Stimulated activated CD8-positive, alpha-beta memory T cell treated with anti-CD3 and anti-CD28 coated beads, Interleukin-15, amount 100 ng/mL, for 48 hours (primary cell): ENCODE measurements at regions not wholly inside any gene's neighbourhood (a gene's known extent, or its start where the extent isn't known, plus 50 kb on each side); places are given as distances from the start of the nearest gene placed in this dataset.
"Not testable (repeated sequence)": the region's sequence is repeated elsewhere in the genome, so short reads cannot be mapped to it uniquely, and the experiment has no call there.

Experiments
- DNase-seq, 2 donors: peaks; one replicate each; pipeline ENCODE4 v3.0.0-alpha.2; 2020; ENCODE audit warnings: low read depth in 2 of 2

- no peak for DNase-seq
These were observed 844.3 kb upstream of the TENM4 start for GRCh38 chr11:80284946-80285785.

GRCh38 chr11:80282643-80283042 lies 841.8 kb upstream of the TENM4 start:
- DNase-seq: no peak

- no peak for DNase-seq
These were observed 840.4 kb upstream of the TENM4 start for GRCh38 chr11:80281194-80281593.

- no peak for DNase-seq
These were observed 839.9 kb upstream of the TENM4 start for GRCh38 chr11:80280737-80281136.

- no peak for DNase-seq
These were observed 820.9 kb upstream of the TENM4 start for GRCh38 chr11:80261776-80262175.

DNA sequence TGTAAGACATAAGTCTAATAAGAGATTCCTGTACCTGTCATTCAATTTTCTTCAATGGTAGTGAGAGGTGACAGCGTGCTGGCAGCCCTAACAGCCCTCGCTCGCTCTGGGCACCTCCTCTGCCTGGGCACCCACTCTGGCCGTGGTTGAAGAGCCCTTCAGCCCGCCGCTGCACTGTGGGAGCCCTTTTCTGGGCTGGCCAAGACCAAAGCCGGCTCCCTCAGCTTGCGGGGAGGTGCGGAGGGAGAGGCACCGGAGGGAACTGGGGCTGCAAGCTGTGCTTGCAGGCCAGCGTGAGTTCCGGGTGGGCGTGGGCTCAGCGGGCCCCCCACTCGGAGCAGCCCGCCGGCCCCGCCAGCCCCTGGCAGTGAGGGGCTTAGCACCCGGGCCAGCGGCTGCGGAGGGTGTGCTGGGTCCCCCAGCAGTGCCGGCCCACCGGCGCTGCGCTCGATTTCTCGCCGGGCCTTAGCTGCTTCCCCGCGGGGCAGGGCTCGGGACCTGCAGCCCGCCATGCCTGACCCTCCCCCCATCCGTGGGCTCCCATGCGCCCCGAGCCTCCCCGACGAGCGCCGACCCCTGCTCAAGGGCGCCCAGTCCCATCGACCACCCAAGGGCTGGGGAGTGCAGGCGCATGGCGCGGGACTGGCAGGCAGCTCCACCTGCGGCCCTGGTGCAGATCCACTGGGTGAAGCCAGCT lies 816.6 kb upstream of the TENM4 start:
- not testable (repeated sequence) for DNase-seq

- no peak for DNase-seq
These were observed 814.2 kb upstream of the TENM4 start for GRCh38 chr11:80255021-80255420.

DNA sequence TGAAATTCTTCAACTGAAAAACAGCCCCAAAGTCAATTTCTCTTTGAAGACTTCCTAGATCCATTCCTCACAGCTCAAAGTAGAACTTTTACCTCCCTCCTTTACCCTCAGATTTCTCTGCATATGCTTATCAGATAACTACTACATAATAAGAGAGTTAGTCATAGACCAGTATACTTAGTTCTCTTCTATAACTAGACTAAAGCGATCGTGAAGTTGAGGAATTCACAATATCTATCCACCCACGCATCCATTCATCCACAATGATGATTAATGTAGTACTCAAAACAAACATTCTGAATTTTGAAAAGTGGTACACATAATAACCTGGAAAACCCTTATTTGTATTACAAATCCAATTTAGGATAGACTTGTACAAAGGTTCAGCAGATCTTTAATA lies 800.9 kb upstream of the TENM4 start:
- no peak for DNase-seq

DNA sequence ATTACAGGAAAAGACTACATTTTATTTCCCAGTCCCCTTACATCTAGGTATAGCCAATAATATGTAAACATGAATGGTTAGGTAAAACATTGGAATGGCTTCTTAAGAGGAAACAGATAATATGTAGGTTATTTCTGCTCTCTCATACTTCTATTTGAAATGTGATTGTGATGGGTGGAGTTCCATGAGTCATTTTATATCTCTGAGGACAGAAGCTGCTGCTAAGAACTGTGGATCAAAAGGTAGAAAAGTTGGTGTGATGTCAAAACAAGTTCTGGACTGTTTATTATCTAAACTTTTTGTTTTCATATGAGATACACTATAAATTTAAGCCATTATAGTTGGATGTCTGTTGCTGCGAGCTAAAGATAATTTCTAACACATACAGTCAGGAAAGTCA lies 799.4 kb upstream of the TENM4 start:
- no peak for DNase-seq

DNA sequence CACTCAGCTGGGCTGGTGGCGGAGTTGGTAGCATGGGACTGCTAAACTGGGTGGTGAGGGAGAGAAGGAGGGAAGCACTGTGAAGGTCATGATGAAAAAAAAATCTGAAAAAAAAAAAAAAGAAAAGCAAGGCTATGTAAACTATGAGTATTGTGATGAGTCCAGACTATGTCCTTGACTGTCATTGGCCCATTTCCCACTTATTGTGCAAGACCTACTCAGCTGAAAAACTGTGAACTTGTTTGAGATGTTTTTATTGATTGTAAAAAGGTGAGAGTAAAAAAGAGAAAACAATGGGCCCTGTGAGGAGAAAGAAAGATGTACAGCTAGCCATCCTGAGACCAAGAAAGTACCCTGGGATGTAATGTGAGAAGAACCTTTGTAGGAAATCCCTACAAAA lies 798.4 kb upstream of the TENM4 start:
- DNase-seq: no peak

DNA sequence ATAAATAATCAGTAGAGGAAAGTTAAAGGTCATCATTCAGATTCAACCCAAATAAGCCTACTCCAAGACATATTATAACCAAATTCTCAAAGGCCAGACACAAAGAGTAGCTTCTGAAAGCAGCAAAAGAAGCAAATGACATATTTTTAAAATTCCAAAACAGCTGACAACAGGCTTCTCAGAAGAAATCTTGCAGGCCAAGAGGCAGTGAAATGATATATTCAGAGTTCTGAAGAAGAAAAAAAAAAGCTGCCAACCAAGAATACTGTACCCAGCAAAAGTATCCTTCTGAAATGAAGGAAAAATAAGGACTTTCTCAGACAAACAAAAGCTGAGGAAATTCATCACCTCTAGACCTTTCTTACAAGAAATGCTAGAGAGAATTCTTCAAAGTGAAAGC lies 787.1 kb upstream of the TENM4 start:
- no peak for DNase-seq

DNA sequence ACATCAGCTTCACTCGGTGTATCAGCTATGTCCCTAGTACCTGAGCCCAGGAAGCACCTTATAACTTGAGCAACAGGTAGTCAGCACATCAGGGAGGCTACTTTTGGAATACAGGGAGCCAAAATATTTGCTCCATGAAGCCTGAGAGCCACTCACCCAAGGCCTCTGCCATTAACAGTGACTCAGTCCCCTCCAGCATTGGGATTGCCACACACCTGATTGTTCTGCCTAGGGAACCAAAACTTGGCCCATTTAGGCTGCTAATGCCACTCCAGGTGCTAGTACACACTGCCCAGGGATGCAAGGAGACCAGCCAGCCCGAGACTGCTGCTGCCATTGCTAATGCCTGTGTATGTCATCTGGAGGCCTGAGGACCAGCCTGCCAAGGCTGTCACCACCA lies 773.6 kb upstream of the TENM4 start:
- DNase-seq: no peak

DNA sequence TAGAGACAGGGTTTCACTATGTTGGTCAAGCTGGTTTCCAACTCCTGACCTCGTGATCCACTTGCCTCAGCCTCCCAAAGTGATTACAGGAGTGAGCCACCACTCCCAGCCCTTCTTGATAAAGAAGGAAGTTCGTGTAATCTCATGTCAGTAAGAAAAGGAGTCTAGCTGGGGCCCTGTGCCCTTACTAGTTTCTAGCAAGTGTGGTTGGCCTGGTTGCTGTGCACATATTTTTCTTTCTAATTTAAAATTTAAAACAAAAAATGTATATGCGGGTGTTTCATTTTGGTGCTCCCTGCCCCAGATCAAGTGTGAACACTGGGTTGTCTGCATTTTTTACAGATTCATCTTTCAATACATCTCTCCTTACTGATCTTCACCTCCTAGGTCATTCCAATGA lies 770.8 kb upstream of the TENM4 start:
- DNase-seq: no peak

GRCh38 chr11:80204021-80204420 lies 763.2 kb upstream of the TENM4 start:
- no peak for DNase-seq

GRCh38 chr11:80196932-80197554 lies 756.2 kb upstream of the TENM4 start:
- no peak for DNase-seq

DNA sequence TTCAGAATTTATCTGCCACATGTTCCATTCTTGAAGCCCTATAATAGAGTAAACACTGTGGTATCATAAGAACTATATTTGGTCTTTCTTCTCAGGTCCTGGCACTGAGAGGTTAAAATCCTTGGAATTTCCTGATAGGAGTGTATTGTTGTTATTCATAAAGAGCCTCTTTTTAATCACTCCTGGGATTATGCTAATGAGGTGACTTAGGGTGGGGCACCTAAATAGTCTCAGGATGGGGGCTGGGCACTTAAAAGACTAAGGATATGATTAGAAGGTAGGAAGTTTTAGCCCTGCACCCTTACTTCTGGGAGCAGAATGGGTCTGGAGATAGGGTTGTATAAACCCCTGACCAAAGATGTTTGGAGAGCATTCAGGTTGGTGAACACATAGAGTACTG lies 755.2 kb upstream of the TENM4 start:
- no peak for DNase-seq

DNA sequence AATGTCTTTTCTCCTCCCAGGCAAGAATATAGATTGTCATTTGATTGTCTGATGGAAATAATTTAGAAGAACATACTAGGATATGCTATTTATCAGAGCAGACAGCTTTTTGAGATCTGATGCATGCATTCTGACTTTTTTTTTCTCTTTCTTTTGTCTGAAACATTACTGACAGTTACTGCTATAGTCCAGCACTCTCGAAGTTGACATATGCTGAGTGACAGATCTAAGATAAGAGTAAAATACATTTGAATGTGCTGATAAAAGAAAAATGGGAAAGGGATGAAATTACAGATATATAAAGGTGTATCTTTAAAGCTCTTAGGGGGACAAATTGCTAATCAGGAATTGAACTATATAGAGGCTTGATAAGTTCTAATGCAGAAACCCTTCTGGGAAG lies 753.8 kb upstream of the TENM4 start:
- no peak for DNase-seq

GRCh38 chr11:80194016-80194415 lies 753.2 kb upstream of the TENM4 start:
- DNase-seq: no peak

GRCh38 chr11:80188076-80188627 lies 747.3 kb upstream of the TENM4 start:
- DNase-seq: no peak

DNA sequence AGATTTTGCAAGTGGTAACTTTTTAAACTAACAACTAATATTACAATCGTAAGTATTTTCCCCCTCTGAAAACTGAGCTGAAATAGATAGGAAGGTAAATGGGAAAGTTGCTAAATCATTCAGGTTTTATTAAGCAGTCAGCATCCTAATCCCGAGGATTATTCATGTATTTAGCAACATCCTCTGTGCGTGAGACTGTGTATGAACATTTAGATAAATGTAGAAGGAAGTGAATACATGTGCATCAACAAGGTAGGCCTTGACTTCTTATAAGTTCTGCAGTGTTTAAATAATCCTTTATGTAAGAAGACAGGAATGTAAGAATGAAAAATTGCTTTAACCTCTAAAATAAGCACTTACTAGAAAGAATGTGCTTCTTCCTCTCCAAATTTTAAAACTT lies 745.9 kb upstream of the TENM4 start:
- DNase-seq: no peak

DNA sequence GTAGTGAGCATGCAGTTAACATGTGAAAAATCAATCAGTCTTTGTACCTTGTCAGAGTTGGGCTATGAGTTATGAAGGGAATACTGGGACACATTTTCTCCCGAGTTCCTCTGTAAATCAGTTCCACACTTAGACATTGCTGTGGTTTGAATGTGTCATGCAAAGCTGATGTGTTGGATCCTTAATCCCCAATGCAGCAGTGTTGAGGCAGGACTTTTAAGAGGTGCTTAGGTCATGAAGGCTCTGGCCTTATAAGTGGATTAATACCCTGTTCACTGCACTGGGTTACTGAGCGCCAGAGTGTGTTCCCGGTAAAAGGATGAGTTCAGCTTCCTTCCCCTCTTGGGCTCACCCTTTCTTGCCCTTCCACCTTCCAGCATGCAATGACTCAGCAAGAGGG lies 742.1 kb upstream of the TENM4 start:
- DNase-seq: no peak

DNA sequence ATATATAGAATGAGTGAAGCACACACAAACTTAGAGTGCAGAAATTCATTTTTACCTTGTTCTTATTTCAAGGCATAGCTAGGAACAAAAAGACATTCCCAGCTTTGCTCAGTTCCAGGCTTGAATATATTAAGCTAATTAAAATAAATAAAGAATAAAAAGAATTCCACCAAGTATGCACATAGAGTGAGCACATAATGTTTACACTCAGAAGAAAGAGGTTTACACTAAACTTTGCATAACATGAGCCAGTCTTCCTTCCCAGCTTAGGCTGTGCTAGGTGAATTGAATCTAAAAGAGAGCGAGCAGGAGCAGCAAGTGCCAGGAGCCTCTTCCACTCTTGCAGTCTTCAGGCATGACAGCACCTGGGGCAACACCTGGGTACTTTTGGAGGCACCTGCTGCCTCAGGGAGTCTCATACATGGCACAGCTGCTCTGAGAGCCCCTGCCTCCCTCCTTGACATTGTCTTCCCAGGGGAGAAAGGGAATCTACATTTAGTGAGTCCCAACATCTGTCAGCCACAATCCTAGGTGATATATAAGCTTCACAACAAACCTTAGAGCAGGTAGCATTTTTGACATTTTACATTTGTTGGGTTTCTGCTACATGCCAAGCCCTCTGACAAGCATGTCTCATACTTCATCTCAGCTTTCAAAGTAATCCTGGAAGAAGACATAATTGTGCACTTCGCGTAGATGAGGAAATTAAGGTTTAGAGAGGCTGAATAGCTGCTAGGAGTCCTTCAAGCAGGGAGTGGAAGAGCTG lies 732.7 kb upstream of the TENM4 start:
- no peak for DNase-seq
